Endodermal cell (in vitro differentiated cells): ENCODE measurements at regions not wholly inside any gene's neighbourhood (a gene's known extent, or its start where the extent isn't known, plus 50 kb on each side); places are given as distances from the start of the nearest gene placed in this dataset.

Source experiments
- DNase-seq: peaks from one replicate; pipeline ENCODE4 v3.0.0-alpha.2; 2017
- H3K27ac ChIP-seq: 2 replicates; pipeline ENCODE4 v1.5.1; 2013; ENCODE audit warnings: mild to moderate bottlenecking, low read depth, low read length, moderate library complexity
- H3K27me3 ChIP-seq: 2 replicates; pipeline ENCODE4 v1.6.1; 2013; ENCODE audit warnings: mild to moderate bottlenecking, low read length, moderate library complexity; ENCODE audit not compliant: insufficient read depth, control insufficient read depth, poor library complexity, severe bottlenecking
- H3K36me3 ChIP-seq: 2 replicates; pipeline ENCODE4 v1.7.0; 2013; ENCODE audit warnings: mild to moderate bottlenecking, low read length, moderate library complexity; ENCODE audit not compliant: control insufficient read depth, insufficient read depth
- H3K4me1 ChIP-seq: one replicate; pipeline ENCODE4 v1.7.0; 2013; ENCODE audit warnings: low read length; ENCODE audit not compliant: control insufficient read depth, insufficient read depth
- H3K4me3 ChIP-seq: 2 replicates; pipeline ENCODE4 v1.5.1; 2013; ENCODE audit warnings: mild to moderate bottlenecking, low read length, moderate library complexity
- H3K9ac ChIP-seq: 2 replicates; pipeline ENCODE4 v1.6.1; 2013; ENCODE audit warnings: mild to moderate bottlenecking, low read length, moderate library complexity; ENCODE audit not compliant: poor library complexity, severe bottlenecking; ENCODE audit errors: extremely low read depth
- H3K9me3 ChIP-seq: 2 replicates; pipeline ENCODE4 v1.6.1; 2013; ENCODE audit warnings: mild to moderate bottlenecking, low read length, moderate library complexity; ENCODE audit not compliant: control insufficient read depth
- H3K27ac Mint-ChIP-seq: 2 replicates; pipeline ENCODE4 v1.8.0; 2020; ENCODE audit warnings: mixed read lengths
- H3K27me3 Mint-ChIP-seq: 2 replicates; pipeline ENCODE4 v1.8.0; 2021; ENCODE audit warnings: mild to moderate bottlenecking, mixed read lengths; ENCODE audit not compliant: insufficient read depth
- H3K36me3 Mint-ChIP-seq: 2 replicates; pipeline ENCODE4 v1.8.0; 2020; ENCODE audit warnings: low read depth, mixed read lengths
- H3K4me1 Mint-ChIP-seq: 2 replicates; pipeline ENCODE4 v1.8.0; 2020; ENCODE audit warnings: mixed read lengths
- H3K4me3 Mint-ChIP-seq: 2 replicates; pipeline ENCODE4 v1.8.0; 2020; ENCODE audit warnings: mild to moderate bottlenecking, moderate library complexity, mixed read lengths
- H3K9me3 Mint-ChIP-seq: 2 replicates; pipeline ENCODE4 v1.8.0; 2020; ENCODE audit warnings: mild to moderate bottlenecking, mixed read lengths
- CTCF ChIP-seq: fragments of 200-600 bp; sonication (generic); conservative IDR thresholded peaks from 2 replicates; pipeline ENCODE4 v1.5.0; 2021; ENCODE audit warnings: antibody characterized with exemption, mild to moderate bottlenecking
- WGBS, 2 experiments: methylation state at CpG; one replicate each; pipeline versions ENCODE4 v1.1.5 to v1.1.7; 2013; ENCODE audit warnings: missing lambda C conversion rate in 2 of 2, mixed read lengths in 1 of 2; ENCODE audit not compliant: insufficient coverage in 1 of 2, insufficient read length in 1 of 2; 5-methylcytosine and 5-hydroxymethylcytosine counted together

DNA sequence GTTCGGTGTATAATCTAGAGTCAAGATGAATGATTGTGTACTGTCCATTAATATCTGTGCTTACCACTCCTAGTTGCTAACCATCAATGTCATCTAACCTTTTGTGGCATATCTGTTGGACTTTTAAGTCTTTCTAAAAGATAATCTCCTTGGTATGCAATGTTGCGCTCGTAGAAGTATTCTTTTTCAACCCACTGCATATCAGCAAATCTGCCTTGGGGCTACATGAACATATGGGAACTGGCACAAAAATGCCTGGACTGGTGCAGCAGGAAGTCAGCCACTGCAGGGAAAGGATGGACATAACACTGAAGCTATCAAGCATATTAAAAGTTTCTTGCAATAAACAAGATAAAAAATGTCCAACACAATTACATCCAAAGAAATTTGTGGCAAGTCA lies 124.3 kb upstream of the SLC38A4 start:
- no peaks in the 10 kb centered on the region for H3K9me3 ChIP-seq
- Mint-ChIP-seq H3K4me3 (no peak overlapping the region), H3K36me3 (no peaks in the 10 kb centered on the region), H3K4me1 (no peaks in the 10 kb centered on the region), H3K9me3 (no peaks in the 10 kb centered on the region), H3K27me3 (no peaks in the 10 kb centered on the region), H3K27ac (no peak overlapping the region)
- H3K4me3 ChIP-seq, result no peak overlapping the region
- H3K4me1 ChIP-seq, result no peaks in the 10 kb centered on the region
- no peak for DNase-seq
- TF ChIP-seq CTCF, result no peak
- H3K36me3 ChIP-seq, result no peaks in the 10 kb centered on the region
- no peak overlapping the region for H3K9ac ChIP-seq
- WGBS, 2 experiments, result 90 to 96% methylated on average over 2 to 3 of the region's 3 CpGs
- no peak overlapping the region for H3K27ac ChIP-seq
- H3K27me3 ChIP-seq, result no peaks in the 10 kb centered on the region

GRCh38 chr12:46952880-46953483 lies 126.4 kb upstream of the PCED1B start:
- H3K4me1 Mint-ChIP-seq, result no peaks in the 10 kb centered on the region
- no peak overlapping the region for H3K27ac Mint-ChIP-seq
- WGBS, 2 experiments, result 67 to 100% methylated on average over 1 of the region's 1 CpG

DNA sequence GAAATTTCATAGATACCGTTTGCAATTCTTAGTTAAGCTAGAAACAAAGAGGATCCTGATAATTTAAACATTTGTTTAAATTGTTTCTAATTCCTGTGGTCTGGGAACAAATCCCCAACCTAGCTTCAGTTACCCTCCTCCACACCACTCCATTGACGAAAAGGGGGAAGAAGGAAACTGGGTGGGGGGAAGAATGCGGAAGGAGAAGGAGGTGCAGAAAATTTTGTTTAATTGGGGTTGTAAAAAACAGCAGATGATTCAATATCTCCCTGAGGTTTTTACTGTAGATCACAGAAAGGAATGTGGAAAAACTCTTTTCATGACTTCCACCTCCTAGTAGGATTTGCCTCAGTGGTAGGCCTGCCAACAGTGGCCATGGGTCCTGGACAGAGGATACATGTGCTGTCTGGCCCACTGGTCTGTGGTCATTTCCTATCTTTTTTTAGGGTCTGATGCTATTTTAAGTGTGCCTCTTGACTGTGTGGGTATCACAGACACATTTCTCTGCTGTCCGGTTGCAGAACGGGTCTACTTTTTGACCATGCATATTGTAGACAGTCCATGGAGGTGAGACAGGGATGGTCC lies 122.9 kb upstream of the PCED1B start:
- H3K9me3 Mint-ChIP-seq, result no peaks in the 10 kb centered on the region

More at GRCh38 chr12:46952880-46953483, 126.4 kb upstream of the PCED1B start:
- no peaks in the 10 kb centered on the region for H3K9me3 Mint-ChIP-seq
- Histone ChIP-seq H3K27me3 (no peaks in the 10 kb centered on the region), H3K4me1 (no peaks in the 10 kb centered on the region), H3K4me3 (no peak overlapping the region), H3K27ac (no peak overlapping the region), H3K9me3 (no peaks in the 10 kb centered on the region), H3K36me3 (no peaks in the 10 kb centered on the region), H3K9ac (no peak overlapping the region)
- DNase-seq, result no peak
- H3K36me3 Mint-ChIP-seq, result no peaks in the 10 kb centered on the region
- TF ChIP-seq CTCF, result no peak
- no peaks in the 10 kb centered on the region for H3K27me3 Mint-ChIP-seq
- H3K4me3 Mint-ChIP-seq, result no peak overlapping the region

More for the DNA sequence above, 122.9 kb upstream of the PCED1B start:
- TF ChIP-seq CTCF, result no peak
- Mint-ChIP-seq H3K4me1 (peaks cover 7% of the 10 kb centered on the region), H3K4me3 (no peak overlapping the region), H3K27ac (no peak overlapping the region), H3K36me3 (no peaks in the 10 kb centered on the region), H3K27me3 (no peaks in the 10 kb centered on the region)
- Histone ChIP-seq H3K27me3 (no peaks in the 10 kb centered on the region), H3K4me3 (no peak overlapping the region), H3K9me3 (no peaks in the 10 kb centered on the region), H3K36me3 (no peaks in the 10 kb centered on the region), H3K27ac (no peak overlapping the region), H3K4me1 (no peaks in the 10 kb centered on the region), H3K9ac (no peak overlapping the region)
- DNase-seq, result no peak
- 50 to 79% methylated on average over 2 to 5 of the region's 5 CpGs for WGBS, 2 experiments
